22Rv1 (cell line): ENCODE measurements at regions not wholly inside any gene's neighbourhood (a gene's known extent, or its start where the extent isn't known, plus 50 kb on each side); places are given as distances from the start of the nearest gene placed in this dataset.

Source experiments
- CTCF ChIP-seq: fragments of 450-650 bp; IDR thresholded peaks from 2 replicates; pipeline ENCODE4 v1.5.1; 2017; ENCODE audit warnings: mild to moderate bottlenecking
- ZFX ChIP-seq: fragments of 450-650 bp; IDR thresholded peaks from 2 replicates; pipeline ENCODE4 v1.6.1; 2017; ENCODE audit warnings: antibody characterized with exemption, borderline replicate concordance

- TF ChIP-seq CTCF (no peak), ZFX (no peak)
Observed at GRCh38 chr2:138147796-138148195, 183.5 kb downstream of the HNMT start.
